ENCODE measurements at regions not wholly inside any gene's neighbourhood (a gene's known extent, or its start where the extent isn't known, plus 50 kb on each side); places are given as distances from the start of the nearest gene placed in this dataset.

DNA sequence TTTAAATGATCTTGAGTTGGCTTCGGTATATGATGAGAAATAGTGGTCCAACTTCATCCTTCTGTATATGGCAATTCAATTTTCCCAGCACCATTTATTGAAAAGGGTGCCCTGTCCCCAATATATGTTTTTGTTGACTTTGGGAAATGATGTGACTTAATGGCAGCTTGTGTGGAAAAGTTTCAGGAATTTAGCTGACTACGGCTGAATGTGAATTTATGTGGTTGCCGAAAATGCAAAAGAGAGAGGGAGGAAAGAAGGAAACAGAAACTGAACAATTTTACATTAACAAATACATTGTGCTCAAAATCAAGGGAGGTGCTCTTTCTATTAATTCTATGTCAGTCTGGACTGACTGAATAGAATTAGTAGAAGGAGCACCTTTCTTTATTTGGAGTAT lies 101.8 kb upstream of the CYSLTR1 start:
- H3K4me3 ChIP-seq (replicated peaks; ENCODE audit: low read depth, low read length) = no peak overlapping the region
- H3K36me3 ChIP-seq (ENCODE audit: control insufficient read depth, insufficient read depth, low read length) = no peaks in the 10 kb centered on the region
- TF ChIP-seq, protein P1, sequence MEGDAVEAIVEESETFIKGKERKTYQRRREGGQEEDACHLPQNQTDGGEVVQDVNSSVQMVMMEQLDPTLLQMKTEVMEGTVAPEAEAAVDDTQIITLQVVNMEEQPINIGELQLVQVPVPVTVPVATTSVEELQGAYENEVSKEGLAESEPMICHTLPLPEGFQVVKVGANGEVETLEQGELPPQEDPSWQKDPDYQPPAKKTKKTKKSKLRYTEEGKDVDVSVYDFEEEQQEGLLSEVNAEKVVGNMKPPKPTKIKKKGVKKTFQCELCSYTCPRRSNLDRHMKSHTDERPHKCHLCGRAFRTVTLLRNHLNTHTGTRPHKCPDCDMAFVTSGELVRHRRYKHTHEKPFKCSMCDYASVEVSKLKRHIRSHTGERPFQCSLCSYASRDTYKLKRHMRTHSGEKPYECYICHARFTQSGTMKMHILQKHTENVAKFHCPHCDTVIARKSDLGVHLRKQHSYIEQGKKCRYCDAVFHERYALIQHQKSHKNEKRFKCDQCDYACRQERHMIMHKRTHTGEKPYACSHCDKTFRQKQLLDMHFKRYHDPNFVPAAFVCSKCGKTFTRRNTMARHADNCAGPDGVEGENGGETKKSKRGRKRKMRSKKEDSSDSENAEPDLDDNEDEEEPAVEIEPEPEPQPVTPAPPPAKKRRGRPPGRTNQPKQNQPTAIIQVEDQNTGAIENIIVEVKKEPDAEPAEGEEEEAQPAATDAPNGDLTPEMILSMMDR (IDR thresholded peaks at IDR 0.05; ENCODE audit: insufficient read depth, low read length, poor library complexity, severe bottlenecking) = no peak
- H3K27me3 ChIP-seq (replicated peaks; ENCODE audit: control insufficient read depth, insufficient read depth, low read length) = no peaks in the 10 kb centered on the region
- no peak for DNase-seq (ENCODE audit: extremely low read depth, insufficient read length)

DNA sequence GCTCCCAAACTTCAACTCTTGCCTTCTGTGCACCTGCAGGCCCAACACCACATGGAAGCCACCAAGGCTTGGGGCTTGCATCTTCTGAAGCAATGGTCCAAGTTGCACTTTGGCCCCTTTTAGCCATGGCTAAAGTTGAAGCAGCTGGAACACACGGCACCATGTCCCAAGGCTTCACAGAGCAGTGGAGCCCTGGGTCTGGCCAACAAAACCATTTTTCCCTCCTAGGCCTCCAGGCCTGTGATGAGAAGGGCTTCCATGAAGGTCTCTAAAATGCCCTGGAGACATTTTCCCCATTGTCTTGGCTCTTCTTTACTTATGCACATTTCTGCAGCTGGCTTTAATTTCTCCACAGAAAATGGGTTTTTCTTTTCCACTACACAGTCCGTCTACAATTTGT lies 61.3 kb upstream of the CYSLTR1 start:
- no peak for DNase-seq (ENCODE audit: extremely low read depth, insufficient read length)
- Histone ChIP-seq H3K27me3 (replicated peaks; ENCODE audit: control insufficient read depth, insufficient read depth, low read length) (no peaks in the 10 kb centered on the region), H3K36me3 (ENCODE audit: control insufficient read depth, insufficient read depth, low read length) (no peaks in the 10 kb centered on the region), H3K4me3 (replicated peaks; ENCODE audit: low read depth, low read length) (no peak overlapping the region)
- TF ChIP-seq, protein P1 (IDR thresholded peaks at IDR 0.05; ENCODE audit: insufficient read depth, low read length, poor library complexity, severe bottlenecking) = no peak

DNA sequence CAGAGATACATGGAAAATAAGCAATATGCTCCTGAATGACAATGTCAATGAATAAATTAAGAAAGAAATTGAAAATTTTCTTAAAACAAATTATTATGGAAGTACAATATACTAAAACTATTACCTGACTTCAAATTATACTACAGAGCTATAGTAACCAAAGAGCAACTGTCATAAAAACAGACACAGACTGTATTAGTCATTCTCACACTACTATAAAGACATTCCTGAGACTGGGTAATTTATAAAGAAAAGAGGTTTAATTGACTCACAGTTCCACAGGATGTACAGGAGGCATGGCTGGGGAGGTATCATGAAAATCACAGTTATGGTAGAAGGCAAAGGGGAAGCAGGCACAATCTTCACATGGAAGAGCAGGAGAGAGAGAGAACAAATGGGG lies 60.0 kb upstream of the CYSLTR1 start:
- TF ChIP-seq, protein P1 (IDR thresholded peaks at IDR 0.05; ENCODE audit: insufficient read depth, low read length, poor library complexity, severe bottlenecking) = no peak
- H3K27me3 ChIP-seq (replicated peaks; ENCODE audit: control insufficient read depth, insufficient read depth, low read length) = no peaks in the 10 kb centered on the region
- H3K36me3 ChIP-seq (ENCODE audit: control insufficient read depth, insufficient read depth, low read length) = no peaks in the 10 kb centered on the region
- H3K4me3 ChIP-seq (replicated peaks; ENCODE audit: low read depth, low read length) = no peak overlapping the region
- no peak for DNase-seq (ENCODE audit: extremely low read depth, insufficient read length)

DNA sequence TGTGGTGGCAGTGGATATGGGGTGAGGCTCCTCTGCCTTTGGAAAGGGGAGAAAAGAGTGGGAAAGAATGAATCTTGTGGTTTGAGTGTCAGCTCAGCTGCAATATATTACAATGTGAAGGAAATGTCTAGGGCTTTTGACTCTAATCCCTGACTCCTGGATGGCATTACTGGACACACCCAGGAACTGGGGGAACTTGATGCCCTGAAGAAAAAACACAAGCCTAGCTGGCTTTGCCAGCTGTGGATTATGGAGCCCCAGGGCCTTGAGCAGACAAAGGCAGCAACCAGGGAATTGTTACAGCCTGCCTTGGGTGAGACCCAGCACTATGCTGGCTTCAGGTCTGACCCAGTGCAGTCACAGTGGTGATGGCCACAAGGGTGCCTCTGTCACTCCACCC lies 57.1 kb upstream of the CYSLTR1 start:
- TF ChIP-seq, protein P1 (IDR thresholded peaks at IDR 0.05; ENCODE audit: insufficient read depth, low read length, poor library complexity, severe bottlenecking) = no peak
- Histone ChIP-seq H3K27me3 (replicated peaks; ENCODE audit: control insufficient read depth, insufficient read depth, low read length) (no peaks in the 10 kb centered on the region), H3K36me3 (ENCODE audit: control insufficient read depth, insufficient read depth, low read length) (no peaks in the 10 kb centered on the region), H3K4me3 (replicated peaks; ENCODE audit: low read depth, low read length) (no peak overlapping the region)
- DNase-seq (ENCODE audit: extremely low read depth, insufficient read length) = no peak

DNA sequence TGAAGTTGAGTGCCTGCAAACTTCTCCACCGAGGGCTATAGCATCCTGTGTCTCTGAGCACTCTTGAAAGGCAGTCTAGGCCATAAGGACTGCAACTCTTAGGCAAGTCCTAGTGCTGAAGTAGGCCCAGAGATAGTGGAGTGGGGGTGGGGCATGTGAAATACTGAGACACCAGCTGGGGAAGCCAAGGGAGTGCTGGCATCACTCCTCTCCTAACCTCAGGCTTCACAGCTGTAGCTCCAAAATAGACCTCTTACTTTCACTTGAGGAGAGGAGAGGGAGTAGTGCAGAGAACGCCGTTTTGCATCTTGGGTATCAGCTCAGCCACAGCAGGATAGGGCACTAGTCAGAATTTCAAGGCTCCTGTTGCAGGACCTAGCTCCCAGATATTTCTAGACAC lies 56.2 kb upstream of the CYSLTR1 start:
- Histone ChIP-seq H3K27me3 (replicated peaks; ENCODE audit: control insufficient read depth, insufficient read depth, low read length) (no peaks in the 10 kb centered on the region), H3K4me3 (replicated peaks; ENCODE audit: low read depth, low read length) (no peak overlapping the region), H3K36me3 (ENCODE audit: control insufficient read depth, insufficient read depth, low read length) (no peaks in the 10 kb centered on the region)
- no peak for DNase-seq (ENCODE audit: extremely low read depth, insufficient read length)
- TF ChIP-seq, protein P1 (IDR thresholded peaks at IDR 0.05; ENCODE audit: insufficient read depth, low read length, poor library complexity, severe bottlenecking) = no peak

DNA sequence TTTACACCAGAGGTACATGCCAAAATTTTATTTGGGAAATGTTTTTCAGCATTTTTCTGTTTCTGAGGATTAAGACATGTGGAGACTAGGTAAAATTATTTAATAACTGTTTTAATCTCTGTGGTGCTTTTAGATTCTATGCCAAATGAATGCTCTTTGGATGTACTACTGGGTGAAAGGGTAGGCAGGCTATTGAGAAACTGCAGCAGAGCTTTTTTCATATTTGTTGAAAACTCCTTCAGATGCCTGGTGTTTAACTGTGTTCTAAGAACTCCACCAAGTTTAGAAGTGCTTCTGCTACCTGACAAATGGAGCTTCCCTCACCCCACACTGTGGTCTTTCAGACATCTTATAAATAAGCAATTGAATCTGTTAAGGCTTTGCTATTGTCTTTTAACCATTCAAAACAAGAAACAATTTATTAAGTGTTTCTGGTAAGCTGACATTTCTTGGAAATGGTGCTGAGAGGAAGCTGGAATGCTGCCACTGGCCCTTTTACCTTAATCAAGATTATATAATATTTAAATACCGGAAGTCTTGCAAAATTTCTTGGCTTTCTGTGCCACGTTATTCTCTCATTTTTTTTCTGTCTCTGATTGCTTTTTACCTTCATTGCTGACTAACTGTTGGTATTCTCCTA lies 51.2 kb upstream of the CYSLTR1 start:
- no peaks in the 10 kb centered on the region for H3K36me3 ChIP-seq (ENCODE audit: control insufficient read depth, insufficient read depth, low read length)
- H3K27me3 ChIP-seq (replicated peaks; ENCODE audit: control insufficient read depth, insufficient read depth, low read length) = no peaks in the 10 kb centered on the region
- no peak for DNase-seq (ENCODE audit: extremely low read depth, insufficient read length)
- no peak overlapping the region for H3K4me3 ChIP-seq (replicated peaks; ENCODE audit: low read depth, low read length)
- TF ChIP-seq, protein P1 (IDR thresholded peaks at IDR 0.05; ENCODE audit: insufficient read depth, low read length, poor library complexity, severe bottlenecking) = no peak
